Hepatic stellate cell (primary cell): ENCODE measurements at regions not wholly inside any gene's neighbourhood (a gene's known extent, or its start where the extent isn't known, plus 50 kb on each side); places are given as distances from the start of the nearest gene placed in this dataset.
"Not testable (repeated sequence)": the region's sequence is repeated elsewhere in the genome, so short reads cannot be mapped to it uniquely, and the experiment has no call there.

ENCODE experiments used
- DNase-seq: peaks from one replicate; pipeline ENCODE4 v3.0.0; 2011; ENCODE audit warnings: low spot score

GRCh38 chr17:34740565-34741520, 161.5 kb downstream of the TMEM132E start:
- DNase-seq = no peak

GRCh38 chr17:34739386-34739785, 160.0 kb downstream of the TMEM132E start:
- DNase-seq = no peak

- not testable (repeated sequence) for DNase-seq
Observed at GRCh38 chr17:34737673-34738072, 158.3 kb downstream of the TMEM132E start.

- no peak for DNase-seq
Observed at GRCh38 chr17:34736611-34737010, 157.2 kb downstream of the TMEM132E start.

- DNase-seq = no peak
Observed at GRCh38 chr17:34733333-34733732, 154.0 kb downstream of the TMEM132E start.

- no peak for DNase-seq
Observed at GRCh38 chr17:34730816-34731215, 151.4 kb downstream of the TMEM132E start.

GRCh38 chr17:34728771-34729310, 149.5 kb downstream of the TMEM132E start:
- no peak for DNase-seq

GRCh38 chr17:34727601-34728000, 148.2 kb downstream of the TMEM132E start:
- DNase-seq = no peak

GRCh38 chr17:34726536-34727384, 147.4 kb downstream of the TMEM132E start:
- no peak for DNase-seq

- no peak for DNase-seq
Observed at GRCh38 chr17:34725725-34726124, 146.3 kb downstream of the TMEM132E start.

- no peak for DNase-seq
Observed at GRCh38 chr17:34725008-34725407, 145.6 kb downstream of the TMEM132E start.

- DNase-seq = no peak
Observed at GRCh38 chr17:34723875-34724274, 144.5 kb downstream of the TMEM132E start.

- no peak for DNase-seq
Observed at GRCh38 chr17:34721326-34721725, 141.9 kb downstream of the TMEM132E start.

- no peak for DNase-seq
Observed at GRCh38 chr17:34720760-34721159, 141.4 kb downstream of the TMEM132E start.

GRCh38 chr17:34719569-34719968, 140.2 kb downstream of the TMEM132E start:
- DNase-seq = no peak

- no peak for DNase-seq
Observed at GRCh38 chr17:34717092-34717491, 137.7 kb downstream of the TMEM132E start.

- DNase-seq = no peak
Observed at GRCh38 chr17:34716291-34716690, 136.9 kb downstream of the TMEM132E start.

- no peak for DNase-seq
Observed at GRCh38 chr17:34715504-34715903, 136.1 kb downstream of the TMEM132E start.

- no peak for DNase-seq
Observed at GRCh38 chr17:34714475-34715410, 135.4 kb downstream of the TMEM132E start.

- DNase-seq = no peak
Observed at GRCh38 chr17:34713687-34714086, 134.3 kb downstream of the TMEM132E start.

- DNase-seq = no peak
Observed at GRCh38 chr17:34712481-34713195, 133.3 kb downstream of the TMEM132E start.
